ENCODE measurements at regions not wholly inside any gene's neighbourhood (a gene's known extent, or its start where the extent isn't known, plus 50 kb on each side); places are given as distances from the start of the nearest gene placed in this dataset.

DNA sequence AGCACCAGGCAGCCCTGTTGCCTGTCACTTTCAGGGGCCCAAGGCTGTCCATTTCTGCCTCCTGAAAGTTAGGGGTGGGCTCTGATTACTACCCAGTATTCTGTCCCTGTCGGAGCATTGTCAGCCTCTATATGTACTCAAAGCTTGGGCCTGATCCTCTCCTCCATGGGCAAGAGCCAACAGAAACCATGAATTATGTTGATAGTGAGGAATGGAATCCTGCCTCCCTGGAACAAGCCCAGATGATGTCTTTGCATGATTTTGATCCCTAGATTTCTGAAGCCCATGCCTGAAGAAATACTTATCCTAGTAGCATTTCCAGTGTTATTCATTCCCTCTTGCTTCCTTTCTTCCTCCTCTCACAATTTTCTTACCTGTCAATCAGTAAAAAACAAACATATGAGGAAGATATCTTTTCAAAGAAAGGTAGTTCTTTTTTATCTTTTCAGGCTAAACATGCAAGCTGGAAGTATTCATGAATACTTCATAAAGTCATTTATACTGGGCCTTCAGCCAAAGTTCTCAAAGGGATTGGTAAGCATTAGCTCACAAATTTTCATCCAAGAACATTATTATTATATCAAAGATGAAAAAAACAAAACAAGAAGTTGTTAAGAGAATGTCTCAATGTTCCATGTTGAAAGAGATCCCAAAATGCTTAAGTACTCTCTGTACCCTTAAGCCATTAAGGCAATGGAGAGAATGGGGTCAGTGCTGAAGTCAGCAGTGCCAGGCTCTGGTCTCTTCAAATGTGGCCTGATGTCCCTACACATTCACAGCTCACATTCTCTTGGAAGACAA is 171.7 kb downstream of the NHLRC3 start:
- TF ChIP-seq, protein P1, sequence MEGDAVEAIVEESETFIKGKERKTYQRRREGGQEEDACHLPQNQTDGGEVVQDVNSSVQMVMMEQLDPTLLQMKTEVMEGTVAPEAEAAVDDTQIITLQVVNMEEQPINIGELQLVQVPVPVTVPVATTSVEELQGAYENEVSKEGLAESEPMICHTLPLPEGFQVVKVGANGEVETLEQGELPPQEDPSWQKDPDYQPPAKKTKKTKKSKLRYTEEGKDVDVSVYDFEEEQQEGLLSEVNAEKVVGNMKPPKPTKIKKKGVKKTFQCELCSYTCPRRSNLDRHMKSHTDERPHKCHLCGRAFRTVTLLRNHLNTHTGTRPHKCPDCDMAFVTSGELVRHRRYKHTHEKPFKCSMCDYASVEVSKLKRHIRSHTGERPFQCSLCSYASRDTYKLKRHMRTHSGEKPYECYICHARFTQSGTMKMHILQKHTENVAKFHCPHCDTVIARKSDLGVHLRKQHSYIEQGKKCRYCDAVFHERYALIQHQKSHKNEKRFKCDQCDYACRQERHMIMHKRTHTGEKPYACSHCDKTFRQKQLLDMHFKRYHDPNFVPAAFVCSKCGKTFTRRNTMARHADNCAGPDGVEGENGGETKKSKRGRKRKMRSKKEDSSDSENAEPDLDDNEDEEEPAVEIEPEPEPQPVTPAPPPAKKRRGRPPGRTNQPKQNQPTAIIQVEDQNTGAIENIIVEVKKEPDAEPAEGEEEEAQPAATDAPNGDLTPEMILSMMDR (IDR thresholded peaks at IDR 0.05; ENCODE audit: low read depth, low read length), result no peak
- TF ChIP-seq EZH2phosphoT487 (IDR thresholded peaks at IDR 0.05; ENCODE audit: low read depth), result no peak
